NB4 (cell line): ENCODE measurements at regions not wholly inside any gene's neighbourhood (a gene's known extent, or its start where the extent isn't known, plus 50 kb on each side); places are given as distances from the start of the nearest gene placed in this dataset.
"Not testable (repeated sequence)": the region's sequence is repeated elsewhere in the genome, so short reads cannot be mapped to it uniquely, and the experiment has no call there.

Experiments used
- MYC ChIP-seq: IDR thresholded peaks from 2 replicates; pipeline ENCODE4 v1.6.1; 2011; ENCODE audit warnings: low read depth, low read length
- POLR2A ChIP-seq: IDR thresholded peaks from 2 replicates; pipeline ENCODE4 v1.6.1; 2011; ENCODE audit warnings: mild to moderate bottlenecking; ENCODE audit not compliant: insufficient read length; ENCODE audit errors: extremely low read depth
- TF ChIP-seq, protein P1 (sequence below): IDR thresholded peaks from one replicate; pipeline ENCODE4 v1.5.1; 2012; ENCODE audit warnings: low read depth, low read length
- TF ChIP-seq, protein P2 (sequence below): IDR thresholded peaks from 2 replicates; pipeline ENCODE4 v1.6.1; 2011; ENCODE audit warnings: low read depth, low read length

DNA sequence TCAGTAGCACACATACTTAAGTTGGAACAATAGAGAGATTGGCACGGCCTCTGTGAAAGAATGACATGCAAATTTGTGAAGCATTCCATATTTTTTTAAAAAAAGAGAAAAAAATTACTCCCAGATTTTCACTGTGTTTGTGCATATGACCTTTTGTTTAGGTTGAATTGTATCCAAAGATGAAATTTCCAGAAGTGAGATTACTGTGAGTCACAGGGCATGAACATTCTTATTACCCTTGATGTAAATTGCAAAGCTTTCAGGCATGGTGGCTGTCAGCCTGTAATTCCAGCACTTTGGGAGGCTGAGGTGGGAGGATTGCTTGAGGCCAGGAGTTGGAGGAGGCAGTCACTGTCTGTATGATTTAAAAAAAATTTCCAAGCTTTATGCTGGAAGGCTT lies 329.5 kb downstream of the ZNF37A start:
- TF ChIP-seq POLR2A, MYC: not testable (repeated sequence)
- TF ChIP-seq, protein P1, sequence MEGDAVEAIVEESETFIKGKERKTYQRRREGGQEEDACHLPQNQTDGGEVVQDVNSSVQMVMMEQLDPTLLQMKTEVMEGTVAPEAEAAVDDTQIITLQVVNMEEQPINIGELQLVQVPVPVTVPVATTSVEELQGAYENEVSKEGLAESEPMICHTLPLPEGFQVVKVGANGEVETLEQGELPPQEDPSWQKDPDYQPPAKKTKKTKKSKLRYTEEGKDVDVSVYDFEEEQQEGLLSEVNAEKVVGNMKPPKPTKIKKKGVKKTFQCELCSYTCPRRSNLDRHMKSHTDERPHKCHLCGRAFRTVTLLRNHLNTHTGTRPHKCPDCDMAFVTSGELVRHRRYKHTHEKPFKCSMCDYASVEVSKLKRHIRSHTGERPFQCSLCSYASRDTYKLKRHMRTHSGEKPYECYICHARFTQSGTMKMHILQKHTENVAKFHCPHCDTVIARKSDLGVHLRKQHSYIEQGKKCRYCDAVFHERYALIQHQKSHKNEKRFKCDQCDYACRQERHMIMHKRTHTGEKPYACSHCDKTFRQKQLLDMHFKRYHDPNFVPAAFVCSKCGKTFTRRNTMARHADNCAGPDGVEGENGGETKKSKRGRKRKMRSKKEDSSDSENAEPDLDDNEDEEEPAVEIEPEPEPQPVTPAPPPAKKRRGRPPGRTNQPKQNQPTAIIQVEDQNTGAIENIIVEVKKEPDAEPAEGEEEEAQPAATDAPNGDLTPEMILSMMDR = not testable (repeated sequence)
- TF ChIP-seq, protein P2, sequence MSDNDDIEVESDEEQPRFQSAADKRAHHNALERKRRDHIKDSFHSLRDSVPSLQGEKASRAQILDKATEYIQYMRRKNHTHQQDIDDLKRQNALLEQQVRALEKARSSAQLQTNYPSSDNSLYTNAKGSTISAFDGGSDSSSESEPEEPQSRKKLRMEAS = not testable (repeated sequence)
